ENCODE measurements at regions not wholly inside any gene's neighbourhood (a gene's known extent, or its start where the extent isn't known, plus 50 kb on each side); places are given as distances from the start of the nearest gene placed in this dataset.

- peak overlapping the region in 1 of 4 donors; percentile 59 for H3K27ac ChIP-seq
- no peaks in the 10 kb centered on the region for H3K36me3 ChIP-seq
- TF ChIP-seq POLR2A (IDR thresholded peaks at IDR 0.05) = no peak
- TF ChIP-seq, protein P1, sequence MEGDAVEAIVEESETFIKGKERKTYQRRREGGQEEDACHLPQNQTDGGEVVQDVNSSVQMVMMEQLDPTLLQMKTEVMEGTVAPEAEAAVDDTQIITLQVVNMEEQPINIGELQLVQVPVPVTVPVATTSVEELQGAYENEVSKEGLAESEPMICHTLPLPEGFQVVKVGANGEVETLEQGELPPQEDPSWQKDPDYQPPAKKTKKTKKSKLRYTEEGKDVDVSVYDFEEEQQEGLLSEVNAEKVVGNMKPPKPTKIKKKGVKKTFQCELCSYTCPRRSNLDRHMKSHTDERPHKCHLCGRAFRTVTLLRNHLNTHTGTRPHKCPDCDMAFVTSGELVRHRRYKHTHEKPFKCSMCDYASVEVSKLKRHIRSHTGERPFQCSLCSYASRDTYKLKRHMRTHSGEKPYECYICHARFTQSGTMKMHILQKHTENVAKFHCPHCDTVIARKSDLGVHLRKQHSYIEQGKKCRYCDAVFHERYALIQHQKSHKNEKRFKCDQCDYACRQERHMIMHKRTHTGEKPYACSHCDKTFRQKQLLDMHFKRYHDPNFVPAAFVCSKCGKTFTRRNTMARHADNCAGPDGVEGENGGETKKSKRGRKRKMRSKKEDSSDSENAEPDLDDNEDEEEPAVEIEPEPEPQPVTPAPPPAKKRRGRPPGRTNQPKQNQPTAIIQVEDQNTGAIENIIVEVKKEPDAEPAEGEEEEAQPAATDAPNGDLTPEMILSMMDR (IDR thresholded peaks at IDR 0.05 in 4 of 5, conservative IDR thresholded peaks at IDR 0.05 in 1 of 5) = no peak
- in situ Hi-C loops (cut with MboI; ENCODE audit: low sequenced_read_pairs in 4 of 4) = no loop called here
- ATAC-seq (no peak), DNase-seq (no peak)
- intact Hi-C loops (cut with DNase I; ENCODE audit: low total_unique reads) = no loop called here
- H3K4me3 ChIP-seq = no peak overlapping the region
- peaks cover 0 to 12% of the 10 kb centered on the region in 2 donors for H3K4me1 ChIP-seq
- H3K27me3 ChIP-seq = no peaks in the 10 kb centered on the region
- no peaks in the 10 kb centered on the region for H3K9me3 ChIP-seq
These were observed 119.4 kb upstream of the ERCC6L2 start for GRCh38 chr9:95756101-95756500.

- in situ Hi-C loops (cut with MboI; ENCODE audit: low sequenced_read_pairs in 4 of 4) = no loop called here
- H3K4me1 ChIP-seq = peaks cover 0 to 12% of the 10 kb centered on the region in 2 donors
- H3K27me3 ChIP-seq = no peaks in the 10 kb centered on the region
- TF ChIP-seq POLR2A (IDR thresholded peaks at IDR 0.05) = no peak
- TF ChIP-seq, protein P1 (IDR thresholded peaks at IDR 0.05 in 4 of 5, conservative IDR thresholded peaks at IDR 0.05 in 1 of 5) = no peak
- ATAC-seq = no peak
- no peak for DNase-seq
- H3K9me3 ChIP-seq = no peaks in the 10 kb centered on the region
- H3K36me3 ChIP-seq = no peaks in the 10 kb centered on the region
- intact Hi-C loops (cut with DNase I; ENCODE audit: low total_unique reads) = no loop called here
- no peak overlapping the region for H3K27ac ChIP-seq
- H3K4me3 ChIP-seq = no peak overlapping the region
These were observed 120.1 kb upstream of the ERCC6L2 start for GRCh38 chr9:95755421-95755730.

GRCh38 chr9:95754533-95755420, 120.7 kb upstream of the ERCC6L2 start:
- Histone ChIP-seq H3K27ac (no peak overlapping the region), H3K4me3 (no peak overlapping the region), H3K9me3 (no peaks in the 10 kb centered on the region), H3K36me3 (no peaks in the 10 kb centered on the region), H3K27me3 (no peaks in the 10 kb centered on the region), H3K4me1 (peaks cover 0 to 12% of the 10 kb centered on the region in 2 donors)
- ATAC-seq = no peak
- DNase-seq = no peak
- TF ChIP-seq POLR2A (IDR thresholded peaks at IDR 0.05) = no peak
- TF ChIP-seq, protein P1 (IDR thresholded peaks at IDR 0.05 in 4 of 5, conservative IDR thresholded peaks at IDR 0.05 in 1 of 5) = no peak
- in situ Hi-C loops (cut with MboI; ENCODE audit: low sequenced_read_pairs in 4 of 4) (no loop called here), intact Hi-C loops (cut with DNase I; ENCODE audit: low total_unique reads) (no loop called here)

- DNase-seq (no peak), ATAC-seq (no peak)
- H3K36me3 ChIP-seq = no peaks in the 10 kb centered on the region
- intact Hi-C loops (cut with DNase I; ENCODE audit: low total_unique reads) = no loop called here
- H3K27ac ChIP-seq = no peak overlapping the region
- TF ChIP-seq, protein P1 (IDR thresholded peaks at IDR 0.05 in 4 of 5, conservative IDR thresholded peaks at IDR 0.05 in 1 of 5) = no peak
- TF ChIP-seq POLR2A (IDR thresholded peaks at IDR 0.05) = no peak
- H3K4me3 ChIP-seq = no peak overlapping the region
- in situ Hi-C loops (cut with MboI; ENCODE audit: low sequenced_read_pairs in 4 of 4) = no loop called here
- no peaks in the 10 kb centered on the region for H3K9me3 ChIP-seq
- H3K4me1 ChIP-seq = peaks cover 0 to 12% of the 10 kb centered on the region in 2 donors
- no peaks in the 10 kb centered on the region for H3K27me3 ChIP-seq
These were observed 121.6 kb upstream of the ERCC6L2 start for GRCh38 chr9:95753762-95754465.

Measured in gastrocnemius medialis (tissue), 4 donors.